ENCODE measurements at regions not wholly inside any gene's neighbourhood (a gene's known extent, or its start where the extent isn't known, plus 50 kb on each side); places are given as distances from the start of the nearest gene placed in this dataset.

DNA sequence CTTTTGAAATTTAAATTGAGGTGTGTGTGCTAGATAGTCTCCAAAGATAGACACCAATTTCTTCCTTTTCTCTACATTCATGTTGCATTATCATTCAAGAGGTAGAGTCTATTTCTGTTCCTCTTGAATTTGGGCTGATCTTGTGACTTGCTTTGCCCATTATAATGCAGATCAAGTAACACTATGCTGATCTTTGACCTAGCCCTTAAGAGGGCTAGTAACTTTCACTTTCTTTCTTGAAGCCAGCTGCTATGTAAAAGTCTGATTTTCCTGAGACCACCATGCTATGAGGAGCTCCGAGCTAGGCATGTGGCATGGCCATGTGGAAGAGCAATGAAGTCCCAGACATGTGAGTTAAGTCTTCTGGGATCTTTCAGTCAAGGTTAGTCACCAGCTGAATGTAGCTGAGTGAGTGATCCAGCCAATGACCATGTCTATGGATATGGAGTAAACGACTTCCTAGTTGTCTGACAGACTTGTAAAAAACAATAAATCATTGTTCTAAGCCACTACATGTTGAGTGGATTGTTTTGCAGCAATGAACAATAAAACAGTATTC is 189.4 kb upstream of the CWC22 start:
- TF ChIP-seq, protein P1, sequence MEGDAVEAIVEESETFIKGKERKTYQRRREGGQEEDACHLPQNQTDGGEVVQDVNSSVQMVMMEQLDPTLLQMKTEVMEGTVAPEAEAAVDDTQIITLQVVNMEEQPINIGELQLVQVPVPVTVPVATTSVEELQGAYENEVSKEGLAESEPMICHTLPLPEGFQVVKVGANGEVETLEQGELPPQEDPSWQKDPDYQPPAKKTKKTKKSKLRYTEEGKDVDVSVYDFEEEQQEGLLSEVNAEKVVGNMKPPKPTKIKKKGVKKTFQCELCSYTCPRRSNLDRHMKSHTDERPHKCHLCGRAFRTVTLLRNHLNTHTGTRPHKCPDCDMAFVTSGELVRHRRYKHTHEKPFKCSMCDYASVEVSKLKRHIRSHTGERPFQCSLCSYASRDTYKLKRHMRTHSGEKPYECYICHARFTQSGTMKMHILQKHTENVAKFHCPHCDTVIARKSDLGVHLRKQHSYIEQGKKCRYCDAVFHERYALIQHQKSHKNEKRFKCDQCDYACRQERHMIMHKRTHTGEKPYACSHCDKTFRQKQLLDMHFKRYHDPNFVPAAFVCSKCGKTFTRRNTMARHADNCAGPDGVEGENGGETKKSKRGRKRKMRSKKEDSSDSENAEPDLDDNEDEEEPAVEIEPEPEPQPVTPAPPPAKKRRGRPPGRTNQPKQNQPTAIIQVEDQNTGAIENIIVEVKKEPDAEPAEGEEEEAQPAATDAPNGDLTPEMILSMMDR (IDR thresholded peaks at IDR 0.05): no peak
- TF ChIP-seq POLR2A (IDR thresholded peaks at IDR 0.05): no peak

All from Peyer's patch (tissue), 4 donors.